ENCODE measurements at regions not wholly inside any gene's neighbourhood (a gene's known extent, or its start where the extent isn't known, plus 50 kb on each side); places are given as distances from the start of the nearest gene placed in this dataset.

GRCh38 chr1:29590583-29591565, 354.6 kb downstream of the PTPRU start:
- no peak for TF ChIP-seq EZH2 (IDR thresholded peaks at IDR 0.05; ENCODE audit: insufficient read depth, low read length)
- TF ChIP-seq, protein P1, sequence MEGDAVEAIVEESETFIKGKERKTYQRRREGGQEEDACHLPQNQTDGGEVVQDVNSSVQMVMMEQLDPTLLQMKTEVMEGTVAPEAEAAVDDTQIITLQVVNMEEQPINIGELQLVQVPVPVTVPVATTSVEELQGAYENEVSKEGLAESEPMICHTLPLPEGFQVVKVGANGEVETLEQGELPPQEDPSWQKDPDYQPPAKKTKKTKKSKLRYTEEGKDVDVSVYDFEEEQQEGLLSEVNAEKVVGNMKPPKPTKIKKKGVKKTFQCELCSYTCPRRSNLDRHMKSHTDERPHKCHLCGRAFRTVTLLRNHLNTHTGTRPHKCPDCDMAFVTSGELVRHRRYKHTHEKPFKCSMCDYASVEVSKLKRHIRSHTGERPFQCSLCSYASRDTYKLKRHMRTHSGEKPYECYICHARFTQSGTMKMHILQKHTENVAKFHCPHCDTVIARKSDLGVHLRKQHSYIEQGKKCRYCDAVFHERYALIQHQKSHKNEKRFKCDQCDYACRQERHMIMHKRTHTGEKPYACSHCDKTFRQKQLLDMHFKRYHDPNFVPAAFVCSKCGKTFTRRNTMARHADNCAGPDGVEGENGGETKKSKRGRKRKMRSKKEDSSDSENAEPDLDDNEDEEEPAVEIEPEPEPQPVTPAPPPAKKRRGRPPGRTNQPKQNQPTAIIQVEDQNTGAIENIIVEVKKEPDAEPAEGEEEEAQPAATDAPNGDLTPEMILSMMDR (IDR thresholded peaks at IDR 0.05; ENCODE audit: insufficient read depth, low read depth, low read length) = no peak
